HS-27A (cell line): ENCODE measurements at regions not wholly inside any gene's neighbourhood (a gene's known extent, or its start where the extent isn't known, plus 50 kb on each side); places are given as distances from the start of the nearest gene placed in this dataset.
A peak's percentile ranks its signal among the peaks of the same experiment; 100 is the strongest.
"Not testable (repeated sequence)": the region's sequence is repeated elsewhere in the genome, so short reads cannot be mapped to it uniquely, and the experiment has no call there.

Experiments used
- DNase-seq: peaks from one replicate; pipeline ENCODE4 v3.0.0-alpha.2; 2012; ENCODE audit warnings: low read depth, missing footprints

GRCh38 chr3:115204475-115204874 lies 57.4 kb upstream of the ZBTB20 start:
- no peak for DNase-seq

GRCh38 chr3:115208066-115208750 lies 61.1 kb upstream of the ZBTB20 start:
- no peak for DNase-seq

- DNase-seq: no peak
These were observed 64.9 kb upstream of the ZBTB20 start for GRCh38 chr3:115211810-115212492.

- DNase-seq: no peak
These were observed 65.5 kb upstream of the ZBTB20 start for GRCh38 chr3:115212615-115213014.

- DNase-seq: not testable (repeated sequence)
These were observed 66.0 kb upstream of the ZBTB20 start for GRCh38 chr3:115213052-115213451.

- DNase-seq: no peak
These were observed 70.2 kb upstream of the ZBTB20 start for GRCh38 chr3:115217292-115217677.

GRCh38 chr3:115217678-115218451 lies 70.8 kb upstream of the ZBTB20 start:
- peak; percentile 62 for DNase-seq

GRCh38 chr3:115218859-115219258 lies 71.8 kb upstream of the ZBTB20 start:
- DNase-seq: no peak

GRCh38 chr3:115224687-115225086 lies 77.6 kb upstream of the ZBTB20 start:
- DNase-seq: no peak

- DNase-seq: peak; percentile 47
These were observed 79.9 kb upstream of the ZBTB20 start for GRCh38 chr3:115226844-115227445.

GRCh38 chr3:115227461-115227860 lies 80.4 kb upstream of the ZBTB20 start:
- DNase-seq: no peak

- no peak for DNase-seq
These were observed 81.2 kb upstream of the ZBTB20 start for GRCh38 chr3:115228266-115228665.

GRCh38 chr3:115232167-115232566 lies 85.1 kb upstream of the ZBTB20 start:
- no peak for DNase-seq

GRCh38 chr3:115233021-115233420 lies 85.9 kb upstream of the ZBTB20 start:
- no peak for DNase-seq

GRCh38 chr3:115236496-115236895 lies 89.4 kb upstream of the ZBTB20 start:
- no peak for DNase-seq

GRCh38 chr3:115239717-115240116 lies 92.6 kb upstream of the ZBTB20 start:
- peak; percentile 94 for DNase-seq

GRCh38 chr3:115244350-115244749 lies 97.3 kb upstream of the ZBTB20 start:
- DNase-seq: no peak

GRCh38 chr3:115245438-115245837 lies 98.3 kb upstream of the ZBTB20 start:
- peak; percentile 89 for DNase-seq

GRCh38 chr3:115245899-115246298 lies 98.8 kb upstream of the ZBTB20 start:
- no peak for DNase-seq

GRCh38 chr3:115246461-115247020 lies 99.5 kb upstream of the ZBTB20 start:
- DNase-seq: no peak

- no peak for DNase-seq
These were observed 101.2 kb upstream of the ZBTB20 start for GRCh38 chr3:115248274-115248673.

GRCh38 chr3:115251509-115251908 lies 104.4 kb upstream of the ZBTB20 start:
- DNase-seq: no peak
